ENCODE measurements at regions not wholly inside any gene's neighbourhood (a gene's known extent, or its start where the extent isn't known, plus 50 kb on each side); places are given as distances from the start of the nearest gene placed in this dataset.

DNA sequence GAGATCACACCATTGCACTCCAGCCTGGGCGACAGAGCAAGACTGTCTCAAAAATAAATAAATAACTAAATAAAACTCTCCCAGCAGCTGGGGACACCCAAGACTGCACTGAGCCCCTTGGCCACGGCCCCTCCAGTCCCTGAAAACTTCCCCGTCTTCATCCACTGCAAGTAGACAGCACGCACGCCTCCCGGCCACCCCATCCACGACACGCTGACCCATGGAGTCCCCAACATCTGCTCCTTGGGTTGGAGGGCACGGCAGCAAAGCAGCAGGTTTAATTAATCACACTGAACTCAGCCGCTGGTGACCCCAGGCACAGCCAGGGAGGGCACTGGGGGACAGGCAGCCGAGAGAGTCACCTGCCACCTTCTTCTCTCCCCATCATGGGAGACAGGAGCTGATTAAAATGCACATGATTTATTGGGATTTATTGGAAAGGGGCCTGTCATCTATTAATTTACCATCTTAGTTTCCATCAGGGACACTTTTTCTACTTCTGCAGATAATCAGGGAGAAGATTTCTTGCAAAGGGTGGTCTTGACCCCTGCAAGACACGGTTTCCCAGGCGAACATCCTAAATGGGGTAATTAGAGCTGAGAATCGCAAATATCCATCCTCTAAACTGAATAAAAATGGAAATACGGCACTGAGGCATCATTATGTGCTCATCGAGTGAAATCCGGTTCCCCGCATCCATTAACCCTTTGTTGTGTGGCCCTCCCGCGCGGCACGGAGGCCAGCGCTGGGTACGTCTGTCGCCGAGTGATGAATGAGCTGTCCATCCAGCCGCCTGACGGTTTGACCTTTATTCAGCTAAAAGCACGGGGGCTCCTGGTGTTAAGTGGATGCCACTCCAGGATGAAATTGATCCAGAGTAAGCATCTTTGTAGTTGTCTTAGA, 178.3 kb downstream of the BRD1 start:
- DNase-seq (ENCODE audit: low read depth), result no peak
- no peak overlapping the region for H3K4me3 ChIP-seq (ENCODE audit: control insufficient read depth, low read depth, low read length)
- TF ChIP-seq, protein P1, sequence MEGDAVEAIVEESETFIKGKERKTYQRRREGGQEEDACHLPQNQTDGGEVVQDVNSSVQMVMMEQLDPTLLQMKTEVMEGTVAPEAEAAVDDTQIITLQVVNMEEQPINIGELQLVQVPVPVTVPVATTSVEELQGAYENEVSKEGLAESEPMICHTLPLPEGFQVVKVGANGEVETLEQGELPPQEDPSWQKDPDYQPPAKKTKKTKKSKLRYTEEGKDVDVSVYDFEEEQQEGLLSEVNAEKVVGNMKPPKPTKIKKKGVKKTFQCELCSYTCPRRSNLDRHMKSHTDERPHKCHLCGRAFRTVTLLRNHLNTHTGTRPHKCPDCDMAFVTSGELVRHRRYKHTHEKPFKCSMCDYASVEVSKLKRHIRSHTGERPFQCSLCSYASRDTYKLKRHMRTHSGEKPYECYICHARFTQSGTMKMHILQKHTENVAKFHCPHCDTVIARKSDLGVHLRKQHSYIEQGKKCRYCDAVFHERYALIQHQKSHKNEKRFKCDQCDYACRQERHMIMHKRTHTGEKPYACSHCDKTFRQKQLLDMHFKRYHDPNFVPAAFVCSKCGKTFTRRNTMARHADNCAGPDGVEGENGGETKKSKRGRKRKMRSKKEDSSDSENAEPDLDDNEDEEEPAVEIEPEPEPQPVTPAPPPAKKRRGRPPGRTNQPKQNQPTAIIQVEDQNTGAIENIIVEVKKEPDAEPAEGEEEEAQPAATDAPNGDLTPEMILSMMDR (IDR thresholded peaks at IDR 0.05; ENCODE audit: control insufficient read depth, insufficient read depth, low read depth, low read length, missing control alignments), result no peak

- TF ChIP-seq, protein P1 (IDR thresholded peaks at IDR 0.05; ENCODE audit: control insufficient read depth, insufficient read depth, low read depth, low read length, missing control alignments), result no peak
- no peak for DNase-seq (ENCODE audit: low read depth)
- H3K4me3 ChIP-seq (ENCODE audit: control insufficient read depth, low read depth, low read length), result no peak overlapping the region
Measured at GRCh38 chr22:49648053-49648452, 179.6 kb downstream of the BRD1 start.

DNA sequence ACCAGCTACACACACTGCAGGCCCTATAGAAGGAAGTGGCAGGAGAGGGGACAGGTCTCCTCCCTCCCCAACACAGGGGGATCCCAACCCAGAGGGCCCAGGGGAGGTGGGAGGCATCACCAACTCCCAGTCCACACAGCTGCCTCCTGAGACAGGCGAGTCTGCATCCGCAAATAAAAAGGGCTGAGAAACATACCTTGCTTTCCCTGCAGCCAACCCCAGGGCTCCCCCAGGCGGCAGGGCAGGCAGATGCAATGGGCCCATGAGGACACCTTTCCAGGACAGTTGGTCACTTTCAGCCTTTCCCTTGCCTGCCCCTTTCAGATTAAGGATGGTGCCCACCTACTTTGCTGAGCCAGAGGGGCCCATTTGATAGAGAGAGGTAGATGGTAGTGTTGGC, 180.0 kb downstream of the BRD1 start:
- DNase-seq (ENCODE audit: low read depth), result no peak
- no peak overlapping the region for H3K4me3 ChIP-seq (ENCODE audit: control insufficient read depth, low read depth, low read length)
- TF ChIP-seq, protein P1 (IDR thresholded peaks at IDR 0.05; ENCODE audit: control insufficient read depth, insufficient read depth, low read depth, low read length, missing control alignments), result no peak

DNA sequence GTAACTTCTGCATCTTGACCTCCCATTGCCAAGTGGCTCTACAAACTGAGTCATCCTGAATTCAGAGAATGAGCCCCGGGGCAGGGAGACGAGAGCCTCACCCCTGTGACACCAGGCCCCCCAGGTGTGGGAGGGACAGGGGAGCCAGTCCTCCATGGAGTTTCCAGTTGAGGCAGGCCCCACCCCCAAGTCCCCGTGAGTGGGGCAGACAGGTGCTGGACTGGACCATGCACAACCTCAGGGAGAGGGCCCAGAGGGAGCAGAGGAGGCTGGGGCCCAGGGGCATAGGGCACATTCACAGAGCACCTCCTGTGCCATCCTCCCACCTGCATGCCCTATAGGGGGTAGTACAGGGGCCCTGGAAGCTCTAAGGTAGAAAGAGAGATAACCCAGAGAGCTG, 180.8 kb downstream of the BRD1 start:
- TF ChIP-seq, protein P1 (IDR thresholded peaks at IDR 0.05; ENCODE audit: control insufficient read depth, insufficient read depth, low read depth, low read length, missing control alignments), result no peak
- DNase-seq (ENCODE audit: low read depth), result no peak
- no peak overlapping the region for H3K4me3 ChIP-seq (ENCODE audit: control insufficient read depth, low read depth, low read length)

GRCh38 chr22:49645791-49646550, 181.7 kb downstream of the BRD1 start:
- TF ChIP-seq, protein P1 (IDR thresholded peaks at IDR 0.05; ENCODE audit: control insufficient read depth, insufficient read depth, low read depth, low read length, missing control alignments), result no peak
- no peak overlapping the region for H3K4me3 ChIP-seq (ENCODE audit: control insufficient read depth, low read depth, low read length)
- DNase-seq (ENCODE audit: low read depth), result no peak

DNA sequence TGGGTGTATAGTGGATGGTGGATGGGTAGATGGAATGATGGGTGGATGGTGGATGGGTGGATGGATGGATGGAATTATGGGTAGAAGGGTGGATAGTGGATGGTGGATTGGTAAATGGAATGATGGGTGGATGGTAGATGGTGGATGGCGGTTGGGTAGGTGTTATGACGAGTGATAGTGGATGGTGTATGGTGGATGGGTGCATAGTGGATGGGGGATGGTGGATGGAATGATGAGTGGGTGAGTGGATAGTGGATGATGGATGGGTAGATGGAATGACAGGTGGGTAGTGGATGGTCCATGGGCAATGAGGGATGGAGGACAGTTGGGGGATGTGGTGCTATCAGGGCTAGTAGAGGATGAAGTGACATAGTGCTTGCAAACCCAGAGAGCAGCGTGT, 182.4 kb downstream of the BRD1 start:
- no peak overlapping the region for H3K4me3 ChIP-seq (ENCODE audit: control insufficient read depth, low read depth, low read length)
- TF ChIP-seq, protein P1 (IDR thresholded peaks at IDR 0.05; ENCODE audit: control insufficient read depth, insufficient read depth, low read depth, low read length, missing control alignments), result no peak
- DNase-seq (ENCODE audit: low read depth), result no peak

Measured in AG09309 (cell line).